ENCODE measurements at regions not wholly inside any gene's neighbourhood (a gene's known extent, or its start where the extent isn't known, plus 50 kb on each side); places are given as distances from the start of the nearest gene placed in this dataset.

DNA sequence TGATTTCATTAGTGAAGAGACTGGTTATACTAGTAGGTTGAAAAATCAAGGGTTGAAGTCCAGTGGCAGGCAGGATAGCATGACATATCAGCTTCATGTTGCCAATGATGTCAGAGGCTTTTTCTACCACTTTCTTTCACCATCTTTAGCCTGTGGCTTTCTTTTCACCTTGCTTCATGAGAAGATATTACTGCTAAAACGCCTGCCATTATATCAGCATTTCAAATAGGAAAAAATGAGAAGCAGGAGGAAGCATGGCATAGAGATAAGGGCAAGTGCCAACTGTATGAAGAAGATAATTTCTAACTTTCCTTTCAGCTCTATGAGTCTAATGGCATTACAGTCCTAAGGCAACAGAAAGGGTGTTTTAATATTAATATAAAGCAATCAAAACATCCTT is 270.2 kb upstream of the SYT4 start:
- Histone ChIP-seq H3K79me2 (ENCODE audit: insufficient read depth, low read depth) (no peaks in the 10 kb centered on the region), H2AFZ (ENCODE audit: low read depth) (no peak overlapping the region), H3K4me1 (ENCODE audit: low read depth, poor library complexity, severe bottlenecking) (no peaks in the 10 kb centered on the region), H4K20me1 (ENCODE audit: insufficient read depth) (no peaks in the 10 kb centered on the region), H3K27me3 (ENCODE audit: insufficient read depth, low read depth) (no peaks in the 10 kb centered on the region), H3K9ac (no peak overlapping the region), H3K36me3 (ENCODE audit: insufficient read depth) (no peaks in the 10 kb centered on the region), H3K27ac (no peak overlapping the region), H3K4me3 (IDR thresholded peaks at IDR 0.05; ENCODE audit: insufficient read depth, low read depth, low read length) (no peak overlapping the region), H3K4me2 (no peak overlapping the region)
- TF ChIP-seq, protein P1, sequence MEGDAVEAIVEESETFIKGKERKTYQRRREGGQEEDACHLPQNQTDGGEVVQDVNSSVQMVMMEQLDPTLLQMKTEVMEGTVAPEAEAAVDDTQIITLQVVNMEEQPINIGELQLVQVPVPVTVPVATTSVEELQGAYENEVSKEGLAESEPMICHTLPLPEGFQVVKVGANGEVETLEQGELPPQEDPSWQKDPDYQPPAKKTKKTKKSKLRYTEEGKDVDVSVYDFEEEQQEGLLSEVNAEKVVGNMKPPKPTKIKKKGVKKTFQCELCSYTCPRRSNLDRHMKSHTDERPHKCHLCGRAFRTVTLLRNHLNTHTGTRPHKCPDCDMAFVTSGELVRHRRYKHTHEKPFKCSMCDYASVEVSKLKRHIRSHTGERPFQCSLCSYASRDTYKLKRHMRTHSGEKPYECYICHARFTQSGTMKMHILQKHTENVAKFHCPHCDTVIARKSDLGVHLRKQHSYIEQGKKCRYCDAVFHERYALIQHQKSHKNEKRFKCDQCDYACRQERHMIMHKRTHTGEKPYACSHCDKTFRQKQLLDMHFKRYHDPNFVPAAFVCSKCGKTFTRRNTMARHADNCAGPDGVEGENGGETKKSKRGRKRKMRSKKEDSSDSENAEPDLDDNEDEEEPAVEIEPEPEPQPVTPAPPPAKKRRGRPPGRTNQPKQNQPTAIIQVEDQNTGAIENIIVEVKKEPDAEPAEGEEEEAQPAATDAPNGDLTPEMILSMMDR (conservative IDR thresholded peaks at IDR 0.05; ENCODE audit: low read depth, low read length) = no peak

GRCh38 chr18:43559507-43559906 is 282.2 kb upstream of the SYT4 start:
- Histone ChIP-seq H2AFZ (ENCODE audit: low read depth) (no peak overlapping the region), H3K9ac (no peak overlapping the region), H3K27me3 (ENCODE audit: insufficient read depth, low read depth) (no peaks in the 10 kb centered on the region), H3K27ac (no peak overlapping the region), H3K4me3 (IDR thresholded peaks at IDR 0.05; ENCODE audit: insufficient read depth, low read depth, low read length) (no peak overlapping the region), H3K4me2 (no peak overlapping the region), H3K36me3 (ENCODE audit: insufficient read depth) (no peaks in the 10 kb centered on the region), H3K4me1 (ENCODE audit: low read depth, poor library complexity, severe bottlenecking) (peaks cover 7% of the 10 kb centered on the region), H3K79me2 (ENCODE audit: insufficient read depth, low read depth) (no peaks in the 10 kb centered on the region), H4K20me1 (ENCODE audit: insufficient read depth) (no peaks in the 10 kb centered on the region)
- TF ChIP-seq, protein P1 (conservative IDR thresholded peaks at IDR 0.05; ENCODE audit: low read depth, low read length) = no peak

DNA sequence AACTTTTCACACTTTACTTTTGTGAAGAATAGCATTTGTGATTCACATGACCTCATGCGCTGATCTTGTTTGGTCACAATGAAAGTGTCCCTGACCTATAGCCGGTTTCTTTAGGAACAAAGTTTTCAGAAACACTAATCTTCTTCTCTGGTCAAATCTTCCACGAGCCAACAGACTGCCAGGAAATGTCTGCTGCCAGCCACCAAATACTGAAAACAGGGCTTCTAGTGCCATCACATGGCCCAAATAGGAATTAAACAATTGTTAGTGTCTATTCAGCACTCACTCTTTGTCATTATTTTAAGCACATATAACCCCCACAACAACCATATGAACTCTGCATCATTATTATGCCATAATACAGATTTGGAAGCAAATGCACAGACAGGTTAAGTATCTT is 286.5 kb upstream of the SYT4 start:
- peak overlapping the region; percentile 20; the same call in 1 of the 2 replicates for H2AFZ ChIP-seq (ENCODE audit: low read depth)
- no peak overlapping the region for H3K27ac ChIP-seq
- peaks cover 7% of the 10 kb centered on the region for H3K4me1 ChIP-seq (ENCODE audit: low read depth, poor library complexity, severe bottlenecking)
- no peak overlapping the region for H3K4me2 ChIP-seq
- H3K79me2 ChIP-seq (ENCODE audit: insufficient read depth, low read depth) = no peaks in the 10 kb centered on the region
- H3K4me3 ChIP-seq (IDR thresholded peaks at IDR 0.05; ENCODE audit: insufficient read depth, low read depth, low read length) = no peak overlapping the region
- TF ChIP-seq, protein P1 (conservative IDR thresholded peaks at IDR 0.05; ENCODE audit: low read depth, low read length) = peak; percentile 92
- H3K36me3 ChIP-seq (ENCODE audit: insufficient read depth) = no peaks in the 10 kb centered on the region
- no peak overlapping the region for H3K9ac ChIP-seq
- H3K27me3 ChIP-seq (ENCODE audit: insufficient read depth, low read depth) = no peaks in the 10 kb centered on the region
- H4K20me1 ChIP-seq (ENCODE audit: insufficient read depth) = no peaks in the 10 kb centered on the region

GRCh38 chr18:43570593-43570992 is 293.3 kb upstream of the SYT4 start:
- H2AFZ ChIP-seq (ENCODE audit: low read depth) = peak overlapping the region; percentile 38; the same call in 1 of the 2 replicates
- H3K27ac ChIP-seq = no peak overlapping the region
- peaks cover 48% of the 10 kb centered on the region for H3K4me1 ChIP-seq (ENCODE audit: low read depth, poor library complexity, severe bottlenecking)
- H3K36me3 ChIP-seq (ENCODE audit: insufficient read depth) = no peaks in the 10 kb centered on the region
- no peak overlapping the region for H3K9ac ChIP-seq
- no peaks in the 10 kb centered on the region for H4K20me1 ChIP-seq (ENCODE audit: insufficient read depth)
- TF ChIP-seq, protein P1 (conservative IDR thresholded peaks at IDR 0.05; ENCODE audit: low read depth, low read length) = no peak
- H3K79me2 ChIP-seq (ENCODE audit: insufficient read depth, low read depth) = no peaks in the 10 kb centered on the region
- no peak overlapping the region for H3K4me3 ChIP-seq (IDR thresholded peaks at IDR 0.05; ENCODE audit: insufficient read depth, low read depth, low read length)
- no peaks in the 10 kb centered on the region for H3K27me3 ChIP-seq (ENCODE audit: insufficient read depth, low read depth)
- peak overlapping the region; percentile 72; the same call in 1 of the 2 replicates for H3K4me2 ChIP-seq

All from KMS-11 (cell line).